GM13976 (cell line): ENCODE measurements at regions not wholly inside any gene's neighbourhood (a gene's known extent, or its start where the extent isn't known, plus 50 kb on each side); places are given as distances from the start of the nearest gene placed in this dataset.
"Not testable (repeated sequence)": the region's sequence is repeated elsewhere in the genome, so short reads cannot be mapped to it uniquely, and the experiment has no call there.

Source experiments
- DNase-seq: peaks from one replicate; pipeline ENCODE4 v3.0.0; 2012; ENCODE audit warnings: low spot score
- in situ Hi-C: fragments of 300-500 bp; cut with MboI; formaldehyde crosslinking; loops from one replicate; pipeline ENCODE4 v1.12.0; 2022; ENCODE audit warnings: low sequenced_read_pairs, mixed read lengths, inconsistent platforms; ENCODE audit not compliant: unreplicated experiment
- TF ChIP-seq, protein P1 (sequence below): IDR thresholded peaks from 2 replicates; pipeline ENCODE4 v1.5.1; 2012; ENCODE audit warnings: borderline replicate concordance, mild to moderate bottlenecking; ENCODE audit not compliant: insufficient read depth; ENCODE audit errors: extremely low read depth, missing control alignments, control extremely low read depth

DNA sequence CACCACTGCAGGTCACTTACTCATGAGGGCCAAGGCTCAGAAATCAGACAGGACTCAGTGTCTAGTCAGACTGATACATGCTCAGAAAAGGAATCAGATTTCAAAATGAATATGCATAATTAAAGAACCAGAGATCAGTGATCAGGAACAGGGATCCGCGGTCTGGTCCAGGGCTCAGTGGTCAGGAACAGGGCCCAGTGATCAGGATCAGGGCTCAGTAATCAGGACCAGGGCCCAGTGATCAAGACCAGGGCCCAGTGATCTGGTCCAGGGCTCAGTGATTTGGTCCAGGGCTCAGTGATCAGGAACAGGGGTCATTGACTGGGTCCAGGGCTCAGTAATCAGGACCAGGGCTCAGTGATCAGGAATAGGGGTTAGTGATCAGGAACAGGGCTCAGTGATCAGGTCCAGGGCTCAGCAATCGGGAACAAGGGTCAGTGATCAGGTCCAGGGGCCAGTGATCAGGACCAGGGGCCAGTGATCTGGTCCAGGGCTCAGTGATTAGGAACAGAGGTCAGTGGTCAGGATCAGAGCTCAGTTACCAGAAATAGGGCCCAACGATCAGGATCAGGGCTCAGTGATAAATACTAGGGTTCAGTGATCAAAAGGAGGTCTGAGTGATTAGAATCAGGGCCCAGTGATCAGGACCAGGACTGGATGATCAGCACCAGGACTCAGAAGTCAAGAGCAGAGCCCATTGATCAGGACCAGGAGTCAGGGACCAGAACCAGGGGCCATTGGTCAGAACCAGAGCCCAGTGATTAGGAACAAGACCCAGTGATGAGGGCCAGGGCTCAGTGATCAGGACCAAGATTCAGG lies 175.3 kb downstream of the TMEM121 start:
- TF ChIP-seq, protein P1, sequence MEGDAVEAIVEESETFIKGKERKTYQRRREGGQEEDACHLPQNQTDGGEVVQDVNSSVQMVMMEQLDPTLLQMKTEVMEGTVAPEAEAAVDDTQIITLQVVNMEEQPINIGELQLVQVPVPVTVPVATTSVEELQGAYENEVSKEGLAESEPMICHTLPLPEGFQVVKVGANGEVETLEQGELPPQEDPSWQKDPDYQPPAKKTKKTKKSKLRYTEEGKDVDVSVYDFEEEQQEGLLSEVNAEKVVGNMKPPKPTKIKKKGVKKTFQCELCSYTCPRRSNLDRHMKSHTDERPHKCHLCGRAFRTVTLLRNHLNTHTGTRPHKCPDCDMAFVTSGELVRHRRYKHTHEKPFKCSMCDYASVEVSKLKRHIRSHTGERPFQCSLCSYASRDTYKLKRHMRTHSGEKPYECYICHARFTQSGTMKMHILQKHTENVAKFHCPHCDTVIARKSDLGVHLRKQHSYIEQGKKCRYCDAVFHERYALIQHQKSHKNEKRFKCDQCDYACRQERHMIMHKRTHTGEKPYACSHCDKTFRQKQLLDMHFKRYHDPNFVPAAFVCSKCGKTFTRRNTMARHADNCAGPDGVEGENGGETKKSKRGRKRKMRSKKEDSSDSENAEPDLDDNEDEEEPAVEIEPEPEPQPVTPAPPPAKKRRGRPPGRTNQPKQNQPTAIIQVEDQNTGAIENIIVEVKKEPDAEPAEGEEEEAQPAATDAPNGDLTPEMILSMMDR: no peak
- no peak for DNase-seq
- in situ Hi-C loops: no loop called here

DNA sequence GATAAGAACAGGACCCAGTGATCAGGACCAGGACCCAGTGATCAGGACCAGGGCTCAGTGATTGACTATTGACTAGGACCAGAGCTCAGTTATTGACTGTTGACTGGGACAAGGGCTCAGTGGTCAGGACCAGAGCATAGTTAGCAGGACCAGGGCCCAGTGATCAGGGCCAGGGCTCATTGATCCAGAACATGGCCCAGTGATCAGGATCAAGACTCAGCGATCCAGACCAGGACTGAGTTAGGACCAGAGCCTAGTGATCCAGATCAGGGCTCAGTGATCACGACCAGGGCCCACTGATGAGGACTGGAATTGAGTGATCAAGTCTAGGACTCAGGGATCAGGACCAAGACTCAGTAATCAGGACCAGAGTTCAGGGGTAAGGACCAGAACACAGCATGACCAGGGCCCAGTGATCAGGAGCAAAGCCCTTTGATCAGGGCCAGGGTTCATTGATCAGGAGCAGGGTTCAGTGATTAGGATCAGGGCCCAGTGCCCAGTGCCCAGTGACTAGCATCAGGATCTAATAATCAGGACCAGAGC lies 176.0 kb downstream of the TMEM121 start:
- no peak for DNase-seq
- TF ChIP-seq, protein P1: no peak
- in situ Hi-C loops: no loop called here

DNA sequence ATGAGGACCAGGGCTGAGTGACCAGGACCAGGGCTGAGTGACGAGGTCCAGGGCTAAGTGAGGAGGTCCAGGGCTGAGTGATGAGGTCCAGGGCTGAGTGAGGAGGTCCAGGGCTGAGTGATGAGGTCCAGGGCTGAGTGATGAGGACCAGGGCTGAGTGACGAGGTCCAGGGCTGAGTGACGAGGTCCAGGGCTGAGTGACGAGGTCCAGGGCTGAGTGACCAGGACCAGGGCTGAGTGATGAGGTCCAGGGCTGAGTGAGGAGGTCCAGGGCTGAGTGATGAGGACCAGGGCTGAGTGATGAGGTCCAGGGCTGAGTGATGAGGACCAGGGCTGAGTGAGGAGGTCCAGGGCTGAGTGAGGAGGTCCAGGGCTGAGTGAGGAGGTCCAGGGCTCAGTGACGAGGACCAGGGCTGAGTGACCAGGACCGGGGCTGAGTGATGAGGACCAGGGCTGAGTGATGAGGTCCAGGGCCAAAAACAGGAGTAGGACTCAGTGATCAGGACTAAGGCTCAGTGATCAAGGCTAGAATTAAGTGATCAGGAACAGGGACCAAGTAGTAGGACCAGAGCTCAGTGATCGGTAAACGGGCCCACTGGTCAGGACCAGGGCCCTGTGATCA lies 176.8 kb downstream of the TMEM121 start:
- DNase-seq, in situ Hi-C loops: not testable (repeated sequence)

DNA sequence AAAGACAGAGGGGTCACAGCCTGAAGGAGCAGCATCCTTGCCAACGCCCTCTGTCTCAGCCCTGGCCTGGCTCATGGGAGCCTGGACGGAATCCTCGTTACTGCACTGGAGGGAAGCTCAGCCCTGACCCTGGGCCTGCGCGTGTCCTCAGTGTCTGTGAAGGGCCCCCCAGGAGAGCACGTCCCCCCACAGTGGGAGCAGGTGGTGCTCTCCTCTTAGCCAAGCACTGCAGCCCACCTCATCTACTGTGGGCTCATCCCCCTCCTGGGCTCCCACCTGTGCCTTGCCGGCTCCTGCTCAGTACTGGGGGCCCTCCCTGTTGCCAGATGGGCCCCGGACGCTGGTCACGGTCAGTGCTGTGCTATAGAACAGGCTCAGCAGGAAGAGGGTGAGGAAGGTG lies 177.7 kb downstream of the TMEM121 start:
- DNase-seq, in situ Hi-C loops: not testable (repeated sequence)

DNA sequence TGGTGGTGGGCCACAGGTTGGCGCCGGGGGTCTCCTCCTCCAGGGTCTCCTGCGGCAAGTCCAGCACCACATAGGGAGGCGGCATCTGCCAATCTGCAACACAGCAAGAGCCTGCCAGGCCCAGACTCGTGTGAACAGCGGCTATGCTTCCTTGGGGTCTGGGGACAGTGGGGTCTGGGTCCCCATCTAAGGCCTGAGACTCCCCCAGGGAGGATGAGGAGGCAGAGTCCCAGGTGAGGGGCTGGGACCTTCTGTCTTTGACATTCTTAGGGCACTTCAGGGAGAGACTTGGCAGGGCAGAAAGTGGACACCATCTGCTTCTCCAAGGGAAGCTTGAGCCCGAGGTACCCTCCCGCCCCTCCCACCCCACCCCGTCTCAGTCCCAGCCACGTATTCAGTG lies 178.1 kb downstream of the TMEM121 start:
- in situ Hi-C loops, DNase-seq: not testable (repeated sequence)

DNA sequence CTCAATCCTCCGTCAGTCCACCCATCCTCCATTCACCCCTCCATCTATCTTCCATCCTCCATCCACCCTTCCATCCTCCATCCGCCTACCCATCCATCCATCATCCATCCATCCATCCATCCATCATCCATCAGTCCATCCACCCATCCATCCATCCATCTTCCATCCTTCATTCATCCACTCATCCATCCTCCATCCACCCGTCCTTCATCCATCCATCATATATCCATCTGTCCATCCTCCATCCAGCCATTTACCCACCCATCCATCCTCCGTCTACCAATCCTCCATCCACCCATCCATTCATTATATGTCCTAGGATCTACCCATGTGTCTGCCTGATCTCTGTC lies 179.1 kb downstream of the TMEM121 start:
- in situ Hi-C loops: loop anchor here (5.0 kb wide), 1 partner anchor 118 kb away; no protein-coding TSS in a partner anchor
- not testable (repeated sequence) for DNase-seq

DNA sequence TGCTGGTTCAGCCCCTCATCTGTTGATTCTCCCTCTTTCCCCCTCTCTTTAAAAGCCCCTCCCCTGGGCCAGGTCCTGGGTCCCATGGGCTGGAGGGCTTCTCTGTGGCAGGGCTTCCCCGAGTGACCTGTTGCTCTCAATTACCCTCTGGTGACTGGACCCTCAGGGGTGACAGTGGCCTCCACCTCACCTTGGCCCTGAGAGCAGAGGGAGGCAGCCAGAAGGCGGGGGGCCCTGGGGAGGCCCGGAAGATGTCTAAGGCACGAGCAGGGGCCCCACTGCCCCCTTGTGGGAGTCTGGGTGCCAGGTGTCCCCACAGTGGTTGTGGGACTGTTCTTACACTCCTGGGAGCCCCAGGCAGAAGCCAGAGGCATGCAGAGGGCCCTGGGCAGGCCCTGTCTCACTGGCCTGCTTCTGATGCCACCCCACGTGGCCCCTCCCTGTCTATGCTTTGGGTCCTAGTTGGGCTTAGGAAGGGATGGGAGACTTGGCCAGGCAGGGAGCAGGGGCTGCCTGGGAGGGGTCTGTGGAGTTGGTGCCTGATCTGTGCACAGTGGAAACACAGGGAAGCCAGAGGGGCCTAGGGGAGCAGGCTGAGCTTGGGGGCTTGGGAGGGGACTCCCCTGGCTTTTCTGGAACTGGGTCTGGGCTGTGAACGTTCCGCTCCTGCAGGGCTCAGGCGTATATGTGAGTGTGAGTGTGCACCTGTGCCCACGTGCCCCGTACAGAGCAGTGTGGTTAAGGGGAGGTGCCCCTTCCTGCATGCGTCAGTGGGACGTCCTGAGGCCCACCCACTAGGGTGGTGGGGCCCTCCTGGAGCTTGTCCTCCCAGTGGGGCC lies 179.7 kb downstream of the TMEM121 start:
- TF ChIP-seq, protein P1: peak; percentile 55
- peak; percentile 63 for DNase-seq
- in situ Hi-C loops: loop anchor here (5.0 kb wide), 1 partner anchor 119 kb away; no protein-coding TSS in a partner anchor

DNA sequence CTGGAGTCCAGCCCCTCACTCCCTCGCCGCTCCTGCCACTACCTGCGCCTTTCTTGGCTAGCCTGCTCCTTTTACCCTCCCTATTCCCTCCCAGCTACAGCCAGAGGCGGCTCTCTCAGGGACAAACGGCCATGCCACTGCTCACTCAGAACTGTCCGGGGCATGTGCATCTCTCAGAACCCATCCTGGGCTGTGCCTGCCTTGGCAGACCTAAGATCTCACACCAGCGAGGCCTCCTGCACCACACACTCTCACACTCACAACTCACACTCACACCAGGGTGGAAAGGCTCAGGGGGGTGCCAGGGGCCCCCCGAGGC lies 180.3 kb downstream of the TMEM121 start:
- in situ Hi-C loops: loop anchor here (5.0 kb wide), 1 partner anchor 119 kb away; no protein-coding TSS in a partner anchor
- not testable (repeated sequence) for DNase-seq

DNA sequence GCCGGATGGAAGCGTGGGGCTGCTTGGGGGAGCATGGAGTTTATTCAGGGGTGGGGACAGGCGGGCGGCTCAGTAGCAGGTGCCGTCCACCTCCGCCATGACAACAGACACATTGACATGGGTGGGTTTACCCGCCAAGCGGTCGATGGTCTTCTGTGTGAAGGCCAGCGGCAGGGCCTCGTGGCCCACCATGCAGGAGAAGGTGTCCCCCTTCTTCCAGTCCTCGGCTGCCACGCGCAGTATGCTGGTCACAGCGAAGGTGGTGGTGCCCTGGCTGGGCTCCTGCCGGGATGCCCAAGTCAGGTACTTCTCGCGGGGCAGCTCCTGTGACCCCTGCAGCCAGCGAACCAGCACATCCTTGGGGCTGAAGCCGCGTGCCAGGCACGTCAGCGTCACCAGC lies 180.7 kb downstream of the TMEM121 start:
- in situ Hi-C loops: loop anchor here (5.0 kb wide), 1 partner anchor 120 kb away; no protein-coding TSS in a partner anchor
- peak; percentile 38 for DNase-seq

DNA sequence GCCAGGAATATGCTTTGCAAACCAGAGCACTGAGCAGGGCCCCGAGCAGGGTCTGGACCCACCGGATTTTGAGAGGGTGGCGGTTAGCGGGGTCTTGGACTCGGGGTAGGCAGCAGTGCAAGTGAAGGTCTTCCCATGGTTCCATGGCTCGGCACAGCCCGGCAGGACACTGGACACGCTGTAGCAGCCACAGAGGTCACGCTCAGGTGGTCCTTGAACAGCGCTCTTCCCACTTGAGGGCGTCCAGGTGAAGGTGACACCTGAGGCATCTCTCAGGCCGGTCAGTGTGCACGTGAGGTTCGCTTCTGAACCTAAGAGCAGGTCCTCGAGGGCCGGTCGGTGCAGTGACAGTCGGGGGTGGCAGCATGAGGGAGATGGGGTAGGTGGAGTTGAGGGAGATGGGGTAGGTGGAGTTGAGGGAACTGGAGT lies 181.4 kb downstream of the TMEM121 start:
- peak; percentile 15 for DNase-seq
- in situ Hi-C loops: loop anchor here (5.0 kb wide), 1 partner anchor 120 kb away; no protein-coding TSS in a partner anchor

DNA sequence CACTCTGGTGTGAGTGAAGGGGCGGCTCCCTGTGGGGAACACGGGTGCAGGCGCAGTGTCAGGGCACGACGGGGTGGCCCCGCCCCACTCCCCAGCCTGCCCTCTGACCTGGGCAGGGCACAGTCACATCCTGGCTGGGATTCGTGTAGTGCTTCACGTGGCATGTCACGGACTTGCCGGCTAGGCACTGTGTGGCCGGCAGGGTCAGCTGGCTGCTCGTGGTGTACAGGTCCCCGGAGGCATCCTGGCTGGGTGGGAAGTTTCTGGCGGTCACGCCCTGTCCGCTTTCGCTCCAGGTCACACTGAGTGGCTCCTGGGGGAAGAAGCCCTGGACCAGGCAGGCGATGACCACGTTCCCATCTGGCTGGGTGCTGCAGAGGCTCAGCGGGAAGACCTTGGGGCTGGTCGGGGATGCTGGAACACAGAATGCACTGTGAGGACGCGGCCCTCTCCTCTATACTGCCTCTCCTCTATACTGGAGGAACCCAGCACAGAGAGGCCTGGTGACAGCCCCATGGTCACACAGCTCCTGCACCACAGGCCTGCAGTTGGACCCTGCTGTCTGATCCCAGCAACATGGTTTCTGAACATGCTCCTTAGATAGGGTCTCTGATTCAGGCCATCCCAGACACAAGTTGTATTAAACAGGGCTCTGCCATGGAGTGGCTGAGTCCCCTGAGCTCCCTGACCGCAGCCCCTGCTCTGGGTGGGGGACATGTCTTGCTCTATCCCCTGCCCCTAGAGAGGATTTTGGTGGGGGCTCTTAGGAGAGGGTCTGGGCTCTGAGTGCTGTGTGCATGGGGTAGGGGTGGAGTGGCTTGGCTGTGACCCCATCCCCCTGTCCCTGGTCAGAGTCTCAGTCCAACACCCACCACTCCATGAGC lies 182.1 kb downstream of the TMEM121 start:
- peak; percentile 30 for DNase-seq
- in situ Hi-C loops: loop anchor here (5.0 kb wide), 1 partner anchor 121 kb away; no protein-coding TSS in a partner anchor
